LNCAP (cell line): ENCODE measurements at regions not wholly inside any gene's neighbourhood (a gene's known extent, or its start where the extent isn't known, plus 50 kb on each side); places are given as distances from the start of the nearest gene placed in this dataset.

ENCODE experiments used
- TF ChIP-seq, protein P1 (sequence below): fragments of 450-650 bp; IDR thresholded peaks from 2 replicates; pipeline ENCODE4 v1.5.1; 2017; ENCODE audit warnings: mild to moderate bottlenecking

- TF ChIP-seq, protein P1, sequence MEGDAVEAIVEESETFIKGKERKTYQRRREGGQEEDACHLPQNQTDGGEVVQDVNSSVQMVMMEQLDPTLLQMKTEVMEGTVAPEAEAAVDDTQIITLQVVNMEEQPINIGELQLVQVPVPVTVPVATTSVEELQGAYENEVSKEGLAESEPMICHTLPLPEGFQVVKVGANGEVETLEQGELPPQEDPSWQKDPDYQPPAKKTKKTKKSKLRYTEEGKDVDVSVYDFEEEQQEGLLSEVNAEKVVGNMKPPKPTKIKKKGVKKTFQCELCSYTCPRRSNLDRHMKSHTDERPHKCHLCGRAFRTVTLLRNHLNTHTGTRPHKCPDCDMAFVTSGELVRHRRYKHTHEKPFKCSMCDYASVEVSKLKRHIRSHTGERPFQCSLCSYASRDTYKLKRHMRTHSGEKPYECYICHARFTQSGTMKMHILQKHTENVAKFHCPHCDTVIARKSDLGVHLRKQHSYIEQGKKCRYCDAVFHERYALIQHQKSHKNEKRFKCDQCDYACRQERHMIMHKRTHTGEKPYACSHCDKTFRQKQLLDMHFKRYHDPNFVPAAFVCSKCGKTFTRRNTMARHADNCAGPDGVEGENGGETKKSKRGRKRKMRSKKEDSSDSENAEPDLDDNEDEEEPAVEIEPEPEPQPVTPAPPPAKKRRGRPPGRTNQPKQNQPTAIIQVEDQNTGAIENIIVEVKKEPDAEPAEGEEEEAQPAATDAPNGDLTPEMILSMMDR: no peak
These were observed 63.4 kb upstream of the MAGEB2 start for GRCh38 chrX:30151964-30152363.

DNA sequence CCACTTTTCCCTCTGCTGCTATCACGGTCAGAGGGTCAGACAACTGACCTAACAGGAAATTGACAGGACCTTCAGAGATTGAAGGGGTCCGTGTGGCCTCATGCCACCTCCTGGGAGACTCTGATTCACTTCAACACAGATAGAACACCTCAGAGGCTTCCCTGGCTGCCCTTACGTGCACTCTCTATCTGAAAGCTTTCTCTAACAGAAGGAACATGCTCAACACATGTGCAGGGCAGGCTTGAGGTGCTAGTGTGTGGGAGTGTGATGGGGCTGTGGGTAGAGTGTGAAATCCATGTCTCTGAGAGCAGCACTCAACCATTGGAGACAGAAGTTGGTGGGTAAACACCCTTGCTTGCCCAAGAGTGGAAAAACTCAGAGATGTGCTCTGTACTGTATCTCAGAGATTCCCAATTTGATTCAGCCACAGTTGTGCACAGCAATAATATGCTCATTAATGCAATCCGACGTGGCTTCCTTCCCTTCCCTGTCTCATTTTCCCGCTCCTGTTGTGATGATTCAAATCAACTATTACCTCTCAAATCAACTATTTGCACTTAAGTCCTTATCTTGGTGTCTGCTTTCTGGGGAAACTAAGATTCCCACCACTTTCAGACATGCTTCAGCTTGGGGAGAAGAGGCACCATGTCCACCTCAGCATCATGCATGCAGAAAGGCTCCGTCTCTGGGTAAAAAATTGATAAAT lies 62.0 kb upstream of the MAGEB2 start:
- TF ChIP-seq, protein P1: no peak

- TF ChIP-seq, protein P1: no peak
These were observed 61.5 kb upstream of the MAGEB2 start for GRCh38 chrX:30153881-30154260.

DNA sequence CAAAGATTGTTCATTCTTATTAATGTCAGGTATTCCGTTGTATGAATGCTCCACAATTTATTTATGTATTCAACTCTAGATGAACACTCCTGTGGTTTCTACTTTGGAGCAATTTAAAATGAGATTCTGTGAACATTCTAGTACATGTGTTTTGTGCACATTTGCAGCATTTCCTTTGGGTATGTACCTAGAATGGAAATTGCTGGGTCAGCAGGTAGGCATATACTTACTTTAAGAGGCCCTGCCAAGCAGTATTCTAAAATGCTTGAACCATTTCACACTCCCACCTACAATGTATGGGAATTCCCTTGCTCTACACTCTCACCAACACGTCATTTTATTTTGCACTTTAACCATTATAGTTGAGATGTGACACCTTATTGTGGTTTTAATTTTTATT lies 59.4 kb upstream of the MAGEB2 start:
- TF ChIP-seq, protein P1: no peak

DNA sequence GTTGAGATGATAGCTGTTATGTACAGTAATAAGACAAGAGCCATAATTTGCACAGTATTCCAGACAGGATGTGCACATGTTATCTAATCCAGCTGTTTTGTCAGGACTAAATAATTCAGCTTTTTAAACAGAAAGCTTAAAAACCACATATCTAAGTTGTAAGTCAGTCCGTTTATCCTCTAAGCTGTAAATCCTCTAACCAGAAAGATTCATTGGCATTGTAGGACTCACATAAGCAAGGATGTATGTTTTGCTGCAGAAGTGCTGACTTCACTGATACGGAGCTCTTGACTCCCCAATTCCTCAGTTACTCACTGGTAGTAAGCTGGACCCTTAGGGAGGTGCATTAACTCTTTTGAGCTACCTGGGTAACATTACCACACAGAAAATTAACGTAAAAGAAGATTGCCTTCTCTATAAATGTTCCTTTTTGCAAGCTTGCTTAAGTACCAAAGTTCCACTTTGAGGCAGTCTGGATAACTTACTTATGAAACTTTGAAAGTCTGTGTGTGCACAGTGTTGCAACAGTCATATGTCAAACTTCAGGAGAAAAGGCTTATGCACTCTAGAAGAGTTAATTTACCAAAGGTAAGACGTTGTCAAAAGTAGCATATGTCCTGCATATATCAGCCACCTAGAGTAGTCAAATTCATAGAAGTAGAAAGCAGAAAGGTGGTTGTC lies 58.3 kb upstream of the MAGEB2 start:
- TF ChIP-seq, protein P1: no peak

GRCh38 chrX:30161043-30161442 lies 54.3 kb upstream of the MAGEB2 start:
- TF ChIP-seq, protein P1: no peak
